IMR-90 (cell line): ENCODE measurements at regions not wholly inside any gene's neighbourhood (a gene's known extent, or its start where the extent isn't known, plus 50 kb on each side); places are given as distances from the start of the nearest gene placed in this dataset.

Experiments used
- ATAC-seq: fragments of 200-7000 bp; cut with Tn5 transposase; 2 replicates; pipeline ENCODE4 v1.9.1; 2020; ENCODE audit warnings: low read depth, mild to moderate bottlenecking, moderate library complexity
- BruUV-seq: library from RNA; stranded (reverse); fragments of 400-500 nt; replicated peaks from 2 replicates; lab custom pipeline; 2021; lab: Mats Ljungman, UMichigan
- CTCF ChIA-PET: fragments of 300-600 bp; formaldehyde crosslinking; extraction: SDS; loops from one replicate; lab custom pipeline; 2021; ENCODE audit warnings: antibody characterized with exemption; lab: Yijun Ruan, JAX
- POLR2A ChIA-PET: fragments of 300-600 bp; sonication (Branson Sonifier 250); formaldehyde crosslinking; loops from one replicate; lab custom pipeline; 2022; ENCODE audit warnings: antibody characterized with exemption; ENCODE audit not compliant: unreplicated experiment; lab: Charles Lee
- DNase-seq: peaks from one replicate; pipeline ENCODE4 v3.0.0; 2013
- H2AFZ ChIP-seq: replicated peaks from 2 replicates; pipeline ENCODE3; 2013; ENCODE audit warnings: low read length, mild to moderate bottlenecking; ENCODE audit not compliant: poor library complexity
- H2AK5ac ChIP-seq: 2 replicates; pipeline ENCODE4 v1.6.1; 2013; ENCODE audit warnings: low read depth, low read length, inconsistent platforms
- H2AK9ac ChIP-seq: replicated peaks from 2 replicates; pipeline ENCODE3; 2013; ENCODE audit warnings: mild to moderate bottlenecking, low read depth, low read length, moderate library complexity; ENCODE audit not compliant: poor library complexity
- H2BK120ac ChIP-seq: 2 replicates; pipeline ENCODE4 v1.6.1; 2013; ENCODE audit warnings: low read depth, low read length, inconsistent platforms
- H2BK15ac ChIP-seq: 3 replicates; pipeline ENCODE4 v1.6.1; 2013; ENCODE audit warnings: low read depth, low read length, inconsistent platforms
- H2BK20ac ChIP-seq: 2 replicates; pipeline ENCODE4 v1.6.1; 2013; ENCODE audit warnings: low read depth, mild to moderate bottlenecking, inconsistent platforms, low read length, moderate library complexity
- H2BK5ac ChIP-seq: 2 replicates; pipeline ENCODE4 v1.6.1; 2013; ENCODE audit warnings: mild to moderate bottlenecking, low read depth, low read length, inconsistent platforms; ENCODE audit not compliant: poor library complexity, severe bottlenecking
- H3K14ac ChIP-seq: replicated peaks from 2 replicates; pipeline ENCODE4 v1.6.1; 2013; ENCODE audit warnings: low read depth, low read length, inconsistent platforms
- H3K18ac ChIP-seq: 2 replicates; pipeline ENCODE4 v1.6.1; 2013; ENCODE audit warnings: low read depth, low read length, control low read depth
- H3K23ac ChIP-seq: 2 replicates; pipeline ENCODE4 v1.6.1; 2013; ENCODE audit warnings: low read depth, low read length, inconsistent platforms
- H3K27ac ChIP-seq: 2 replicates; pipeline ENCODE4 v1.5.1; 2013; ENCODE audit warnings: mild to moderate bottlenecking, control low read depth, low read length; ENCODE audit not compliant: insufficient read depth
- H3K27me3 ChIP-seq: 2 replicates; pipeline ENCODE4 v1.6.1; 2013; ENCODE audit warnings: low read length; ENCODE audit not compliant: control insufficient read depth, insufficient read depth
- H3K36me3 ChIP-seq: 2 replicates; pipeline ENCODE4 v1.6.1; 2013; ENCODE audit warnings: low read length, mixed read lengths; ENCODE audit not compliant: control insufficient read depth, insufficient read depth
- H3K4ac ChIP-seq: 2 replicates; pipeline ENCODE4 v1.6.1; 2013; ENCODE audit warnings: low read depth, low read length, inconsistent platforms
- H3K4me1 ChIP-seq: 2 replicates; pipeline ENCODE4 v1.6.1; 2013; ENCODE audit warnings: low read length, mixed read lengths; ENCODE audit not compliant: control insufficient read depth, insufficient read depth
- H3K4me2 ChIP-seq: 2 replicates; pipeline ENCODE4 v1.6.1; 2013; ENCODE audit warnings: low read depth, mild to moderate bottlenecking, control low read depth, low read length, moderate library complexity
- H3K4me3 ChIP-seq: 2 replicates; pipeline ENCODE4 v1.5.1; 2013; ENCODE audit warnings: low read depth, mild to moderate bottlenecking, control low read depth, low read length, moderate library complexity; ENCODE audit not compliant: insufficient read depth
- H3K56ac ChIP-seq: 2 replicates; pipeline ENCODE4 v1.6.1; 2013; ENCODE audit warnings: low read length, inconsistent platforms; ENCODE audit not compliant: insufficient read depth; ENCODE audit errors: extremely low read depth
- H3K79me1 ChIP-seq, 2 experiments: 2 replicates each; pipeline ENCODE4 v1.6.1; 2013; ENCODE audit warnings: low read length in 2 of 2, inconsistent platforms in 1 of 2, low read depth in 1 of 2
- H3K9ac ChIP-seq: 2 replicates; pipeline ENCODE4 v1.6.1; 2013; ENCODE audit warnings: low read depth, low read length, control low read depth
- H3K9me1 ChIP-seq: 2 replicates; pipeline ENCODE4 v1.6.1; 2013; ENCODE audit warnings: low read length, inconsistent platforms; ENCODE audit not compliant: insufficient read depth
- H3K9me3 ChIP-seq: 2 replicates; pipeline ENCODE4 v1.6.1; 2013; ENCODE audit warnings: low read length; ENCODE audit not compliant: control insufficient read depth, insufficient read depth
- H4K20me1 ChIP-seq: 2 replicates; pipeline ENCODE4 v1.6.1; 2013; ENCODE audit warnings: low read length, inconsistent platforms; ENCODE audit not compliant: insufficient read depth
- H4K5ac ChIP-seq: 2 replicates; pipeline ENCODE4 v1.6.1; 2013; ENCODE audit warnings: mild to moderate bottlenecking, low read depth, low read length, control low read depth
- H4K8ac ChIP-seq, 2 experiments: 2 replicates each; pipeline ENCODE4 v1.6.1; 2013; ENCODE audit warnings: low read depth in 2 of 2, low read length in 2 of 2, control low read depth in 1 of 2, inconsistent platforms in 1 of 2
- H4K91ac ChIP-seq: 2 replicates; pipeline ENCODE4 v1.6.1; 2013; ENCODE audit warnings: low read depth, low read length, inconsistent platforms; ENCODE audit not compliant: insufficient read depth
- BHLHE40 ChIP-seq: fragments of 150-350 bp; IDR thresholded peaks from 2 replicates; pipeline ENCODE4 v1.6.1; 2016; ENCODE audit warnings: mild to moderate bottlenecking, low read depth, low read length
- CEBPB ChIP-seq: IDR thresholded peaks from 2 replicates; pipeline ENCODE4 v1.6.1; 2012; ENCODE audit warnings: low read depth, low read length, improper control_type of control experiment
- CHD1 ChIP-seq: IDR thresholded peaks from 2 replicates; pipeline ENCODE4 v1.6.1; 2012; ENCODE audit warnings: low read depth, low read length, improper control_type of control experiment
- FOS ChIP-seq: fragments of 150-350 bp; IDR thresholded peaks from 2 replicates; pipeline ENCODE4 v1.6.1; 2016; ENCODE audit warnings: low read depth, low read length
- MAFK ChIP-seq: IDR thresholded peaks from 2 replicates; pipeline ENCODE4 v1.6.1; 2012; ENCODE audit warnings: low read depth, low read length, improper control_type of control experiment
- MAZ ChIP-seq: IDR thresholded peaks from 2 replicates; pipeline ENCODE4 v1.6.1; 2012; ENCODE audit warnings: low read depth, mild to moderate bottlenecking, low read length, improper control_type of control experiment, moderate library complexity, borderline replicate concordance
- MXI1 ChIP-seq: IDR thresholded peaks from 2 replicates; pipeline ENCODE4 v1.6.1; 2012; ENCODE audit warnings: low read depth, mild to moderate bottlenecking, low read length, moderate library complexity, borderline replicate concordance
- NFE2L2 ChIP-seq: fragments of 150-350 bp; IDR thresholded peaks from 2 replicates; pipeline ENCODE4 v1.6.1; 2016; ENCODE audit warnings: low read depth, mild to moderate bottlenecking, low read length
- POLR2A ChIP-seq: IDR thresholded peaks from 2 replicates; pipeline ENCODE4 v1.6.1; 2012; ENCODE audit warnings: mild to moderate bottlenecking, low read depth, low read length
- RAD21 ChIP-seq: IDR thresholded peaks from 2 replicates; pipeline ENCODE4 v1.6.1; 2012; ENCODE audit warnings: low read length, improper control_type of control experiment
- RCOR1 ChIP-seq: IDR thresholded peaks from 2 replicates; pipeline ENCODE4 v1.6.1; 2012; ENCODE audit warnings: mild to moderate bottlenecking, low read length, improper control_type of control experiment; ENCODE audit not compliant: insufficient replicate concordance
- RFX5 ChIP-seq: IDR thresholded peaks from 2 replicates; pipeline ENCODE4 v1.8.0; 2012; ENCODE audit warnings: low read depth, mild to moderate bottlenecking, low read length, moderate library complexity
- SMC3 ChIP-seq: fragments of 150-350 bp; IDR thresholded peaks from 2 replicates; pipeline ENCODE4 v1.6.1; 2016; ENCODE audit warnings: low read depth, mild to moderate bottlenecking, antibody characterized with exemption, low read length, moderate library complexity
- WGBS, 2 experiments: methylation state at CpG; one replicate each; pipeline versions ENCODE4 v1.1.5 to v1.1.7; 2013; ENCODE audit warnings: missing lambda C conversion rate in 2 of 2; ENCODE audit not compliant: insufficient read length in 1 of 2; ENCODE audit errors: extremely low coverage in 2 of 2; 5-methylcytosine and 5-hydroxymethylcytosine counted together
- dilution Hi-C: fragments of 300-500 bp; cut with HindIII; formaldehyde crosslinking; loops from one replicate; pipeline ENCODE4 v1.14.3; 2018; ENCODE audit warnings: low sequenced_read_pairs; ENCODE audit not compliant: unreplicated experiment
- in situ Hi-C: fragments of 300-500 bp; cut with MboI; formaldehyde crosslinking; loops from 3 replicates; pipeline ENCODE4 v1.14.3; 2019; ENCODE audit warnings: low sequenced_read_pairs, inconsistent platforms, mixed read lengths
- intact Hi-C: fragments of 100-400 bp; cut with micrococcal nuclease; formaldehyde crosslinking; loops from 2 replicates; pipeline ENCODE4 v1.10.0; 2022
- TF ChIP-seq, protein P1 (sequence below): fragments of 150-350 bp; IDR thresholded peaks from 2 replicates; pipeline ENCODE4 v1.6.1; 2017; ENCODE audit warnings: mild to moderate bottlenecking, antibody characterized with exemption, low read length, low read depth
- TF ChIP-seq, protein P2 (sequence below): conservative IDR thresholded peaks from 2 replicates; pipeline ENCODE4 v1.5.1; 2012; ENCODE audit warnings: mild to moderate bottlenecking, low read depth, low read length, improper control_type of control experiment
- TF ChIP-seq, protein P3 (sequence below): fragments of 150-350 bp; IDR thresholded peaks from 2 replicates; pipeline ENCODE4 v1.6.1; 2016; ENCODE audit warnings: low read depth, mild to moderate bottlenecking, low read length, moderate library complexity, borderline replicate concordance

DNA sequence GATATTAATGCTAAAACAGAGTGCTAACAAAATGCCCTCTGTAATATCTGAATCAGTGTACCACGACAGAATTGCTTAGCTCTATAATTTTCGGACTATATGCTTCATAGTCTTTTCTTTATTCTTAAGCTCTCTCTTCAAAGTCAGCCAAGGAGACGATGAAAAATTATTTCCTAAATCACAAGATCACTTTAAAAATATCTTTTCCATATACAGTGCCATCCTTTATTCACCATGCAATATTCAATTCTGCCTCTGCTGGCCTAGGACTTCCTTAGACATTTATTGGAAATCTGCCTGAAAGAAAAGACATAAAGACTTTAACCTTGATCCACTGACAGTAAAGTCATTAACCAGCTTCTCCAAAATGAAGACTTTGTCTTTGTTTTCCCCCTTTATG is 238.9 kb upstream of the BTG1 start:
- in situ Hi-C loops: no loop called here
- ChIA-PET POLR2A (no interaction called here), CTCF (no interaction called here)
- Histone ChIP-seq H3K36me3 (no peaks in the 10 kb centered on the region), H3K9ac (no peak overlapping the region), H4K91ac (no peak overlapping the region), H2AK5ac (no peak overlapping the region), H3K9me1 (no peaks in the 10 kb centered on the region), H3K14ac (no peak overlapping the region), H2AK9ac (no peak overlapping the region), H2AFZ (no peak overlapping the region), H3K27ac (no peak overlapping the region), H4K8ac (no peak overlapping the region), H2BK5ac (no peak overlapping the region), H3K18ac (no peak overlapping the region), H2BK15ac (no peak overlapping the region), H3K4me2 (no peak overlapping the region), H2BK20ac (no peak overlapping the region), H3K27me3 (no peaks in the 10 kb centered on the region; the same call in 1 of the 2 replicates), H3K56ac (no peak overlapping the region), H4K20me1 (no peaks in the 10 kb centered on the region), H3K4me1 (no peaks in the 10 kb centered on the region), H2BK120ac (no peak overlapping the region), H3K4me3 (no peak overlapping the region), H3K79me1 (no peaks in the 10 kb centered on the region), H3K9me3 (no peaks in the 10 kb centered on the region), H3K4ac (no peak overlapping the region), H4K5ac (no peak overlapping the region), H3K23ac (no peak overlapping the region)
- DNase-seq: no peak
- no peak for ATAC-seq
- dilution Hi-C loops: no loop called here
- no peak for TF ChIP-seq RCOR1
- no peak for TF ChIP-seq NFE2L2
- TF ChIP-seq CEBPB: no peak
- no peak for TF ChIP-seq CHD1
- TF ChIP-seq MAZ: no peak
- no peak for TF ChIP-seq POLR2A
- TF ChIP-seq MAFK: no peak
- no peak for TF ChIP-seq RFX5
- TF ChIP-seq, protein P1, sequence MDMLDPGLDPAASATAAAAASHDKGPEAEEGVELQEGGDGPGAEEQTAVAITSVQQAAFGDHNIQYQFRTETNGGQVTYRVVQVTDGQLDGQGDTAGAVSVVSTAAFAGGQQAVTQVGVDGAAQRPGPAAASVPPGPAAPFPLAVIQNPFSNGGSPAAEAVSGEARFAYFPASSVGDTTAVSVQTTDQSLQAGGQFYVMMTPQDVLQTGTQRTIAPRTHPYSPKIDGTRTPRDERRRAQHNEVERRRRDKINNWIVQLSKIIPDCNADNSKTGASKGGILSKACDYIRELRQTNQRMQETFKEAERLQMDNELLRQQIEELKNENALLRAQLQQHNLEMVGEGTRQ: no peak
- TF ChIP-seq, protein P2, sequence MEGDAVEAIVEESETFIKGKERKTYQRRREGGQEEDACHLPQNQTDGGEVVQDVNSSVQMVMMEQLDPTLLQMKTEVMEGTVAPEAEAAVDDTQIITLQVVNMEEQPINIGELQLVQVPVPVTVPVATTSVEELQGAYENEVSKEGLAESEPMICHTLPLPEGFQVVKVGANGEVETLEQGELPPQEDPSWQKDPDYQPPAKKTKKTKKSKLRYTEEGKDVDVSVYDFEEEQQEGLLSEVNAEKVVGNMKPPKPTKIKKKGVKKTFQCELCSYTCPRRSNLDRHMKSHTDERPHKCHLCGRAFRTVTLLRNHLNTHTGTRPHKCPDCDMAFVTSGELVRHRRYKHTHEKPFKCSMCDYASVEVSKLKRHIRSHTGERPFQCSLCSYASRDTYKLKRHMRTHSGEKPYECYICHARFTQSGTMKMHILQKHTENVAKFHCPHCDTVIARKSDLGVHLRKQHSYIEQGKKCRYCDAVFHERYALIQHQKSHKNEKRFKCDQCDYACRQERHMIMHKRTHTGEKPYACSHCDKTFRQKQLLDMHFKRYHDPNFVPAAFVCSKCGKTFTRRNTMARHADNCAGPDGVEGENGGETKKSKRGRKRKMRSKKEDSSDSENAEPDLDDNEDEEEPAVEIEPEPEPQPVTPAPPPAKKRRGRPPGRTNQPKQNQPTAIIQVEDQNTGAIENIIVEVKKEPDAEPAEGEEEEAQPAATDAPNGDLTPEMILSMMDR: no peak
- TF ChIP-seq FOS: no peak
- no peak for TF ChIP-seq MXI1
- TF ChIP-seq RAD21: no peak
- TF ChIP-seq, protein P3, sequence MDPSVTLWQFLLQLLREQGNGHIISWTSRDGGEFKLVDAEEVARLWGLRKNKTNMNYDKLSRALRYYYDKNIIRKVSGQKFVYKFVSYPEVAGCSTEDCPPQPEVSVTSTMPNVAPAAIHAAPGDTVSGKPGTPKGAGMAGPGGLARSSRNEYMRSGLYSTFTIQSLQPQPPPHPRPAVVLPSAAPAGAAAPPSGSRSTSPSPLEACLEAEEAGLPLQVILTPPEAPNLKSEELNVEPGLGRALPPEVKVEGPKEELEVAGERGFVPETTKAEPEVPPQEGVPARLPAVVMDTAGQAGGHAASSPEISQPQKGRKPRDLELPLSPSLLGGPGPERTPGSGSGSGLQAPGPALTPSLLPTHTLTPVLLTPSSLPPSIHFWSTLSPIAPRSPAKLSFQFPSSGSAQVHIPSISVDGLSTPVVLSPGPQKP: no peak
- TF ChIP-seq SMC3: no peak
- no peak for TF ChIP-seq BHLHE40
- BruUV-seq: no TSS peak
- 60% methylated on average over 1 of the region's 3 CpGs; no CpG with 5 or more reads in 1 of the 2 experiments for WGBS, 2 experiments
- intact Hi-C loops: no loop called here
